CMK (cell line): ENCODE measurements at regions not wholly inside any gene's neighbourhood (a gene's known extent, or its start where the extent isn't known, plus 50 kb on each side); places are given as distances from the start of the nearest gene placed in this dataset.
"Not testable (repeated sequence)": the region's sequence is repeated elsewhere in the genome, so short reads cannot be mapped to it uniquely, and the experiment has no call there.

Experiments
- DNase-seq: peaks from one replicate; pipeline ENCODE4 v3.0.0-alpha.2; 2010; ENCODE audit warnings: low read depth

GRCh38 chr5:52605317-52606313 is 182.1 kb upstream of the ITGA1 start:
- DNase-seq = no peak

GRCh38 chr5:52607227-52607824 is 180.4 kb upstream of the ITGA1 start:
- DNase-seq = no peak

- no peak for DNase-seq
Measured at GRCh38 chr5:52620315-52620714, 167.4 kb upstream of the ITGA1 start.

- DNase-seq = no peak
Measured at GRCh38 chr5:52623291-52623690, 164.4 kb upstream of the ITGA1 start.

- DNase-seq = no peak
Measured at GRCh38 chr5:52624291-52624690, 163.4 kb upstream of the ITGA1 start.

- DNase-seq = no peak
Measured at GRCh38 chr5:52626312-52626711, 161.4 kb upstream of the ITGA1 start.

GRCh38 chr5:52627740-52628139 is 160.0 kb upstream of the ITGA1 start:
- DNase-seq = no peak

GRCh38 chr5:52632281-52632680 is 155.4 kb upstream of the ITGA1 start:
- no peak for DNase-seq

GRCh38 chr5:52634171-52634570 is 153.5 kb upstream of the ITGA1 start:
- DNase-seq = not testable (repeated sequence)

- no peak for DNase-seq
Measured at GRCh38 chr5:52638732-52639131, 149.0 kb upstream of the ITGA1 start.

- no peak for DNase-seq
Measured at GRCh38 chr5:52648726-52649125, 139.0 kb upstream of the ITGA1 start.

GRCh38 chr5:52655163-52655562 is 132.6 kb upstream of the ITGA1 start:
- DNase-seq = no peak

- no peak for DNase-seq
Measured at GRCh38 chr5:52656569-52657246, 131.0 kb upstream of the ITGA1 start.

- peak; percentile 14 for DNase-seq
Measured at GRCh38 chr5:52657247-52657645, 130.5 kb upstream of the ITGA1 start.

GRCh38 chr5:52658246-52658645 is 129.5 kb upstream of the ITGA1 start:
- no peak for DNase-seq

- no peak for DNase-seq
Measured at GRCh38 chr5:52660621-52661020, 127.1 kb upstream of the ITGA1 start.

GRCh38 chr5:52661903-52662595 is 125.7 kb upstream of the ITGA1 start:
- no peak for DNase-seq

- DNase-seq = no peak
Measured at GRCh38 chr5:52665559-52665958, 122.2 kb upstream of the ITGA1 start.

- no peak for DNase-seq
Measured at GRCh38 chr5:52668139-52668538, 119.6 kb upstream of the ITGA1 start.

GRCh38 chr5:52668544-52669185 is 119.1 kb upstream of the ITGA1 start:
- DNase-seq = no peak

- DNase-seq = no peak
Measured at GRCh38 chr5:52672459-52672858, 115.3 kb upstream of the ITGA1 start.

- no peak for DNase-seq
Measured at GRCh38 chr5:52673495-52673894, 114.2 kb upstream of the ITGA1 start.
